HFF-Myc (cell line): ENCODE measurements at regions not wholly inside any gene's neighbourhood (a gene's known extent, or its start where the extent isn't known, plus 50 kb on each side); places are given as distances from the start of the nearest gene placed in this dataset.

Experiments used
- DNase-seq: peaks from one replicate; pipeline ENCODE4 v3.0.0-alpha.2; 2011; ENCODE audit warnings: low read depth; ENCODE audit errors: extremely low read depth
- H3K4me3 ChIP-seq: replicated peaks from 2 replicates; pipeline ENCODE4 v1.5.1; 2011; ENCODE audit warnings: low read depth, mild to moderate bottlenecking, control low read depth, low read length
- CTCF ChIP-seq: IDR thresholded peaks from 2 replicates; pipeline ENCODE4 v1.5.1; 2012; ENCODE audit warnings: mild to moderate bottlenecking, low read depth, low read length, control low read depth; ENCODE audit errors: missing control alignments

GRCh38 chr13:111482806-111483620 is 162.6 kb downstream of the TEX29 start:
- no peak overlapping the region for H3K4me3 ChIP-seq
- DNase-seq: no peak
- no peak for TF ChIP-seq CTCF

GRCh38 chr13:111483621-111483987 is 163.2 kb downstream of the TEX29 start:
- H3K4me3 ChIP-seq: no peak overlapping the region
- TF ChIP-seq CTCF: no peak
- no peak for DNase-seq

GRCh38 chr13:111484141-111484925 is 163.9 kb downstream of the TEX29 start:
- no peak overlapping the region for H3K4me3 ChIP-seq
- no peak for TF ChIP-seq CTCF
- no peak for DNase-seq

- no peak overlapping the region for H3K4me3 ChIP-seq
- no peak for TF ChIP-seq CTCF
- no peak for DNase-seq
Measured at GRCh38 chr13:111484959-111485358, 164.5 kb downstream of the TEX29 start.

GRCh38 chr13:111485491-111486250 is 165.2 kb downstream of the TEX29 start:
- DNase-seq: no peak
- no peak for TF ChIP-seq CTCF
- no peak overlapping the region for H3K4me3 ChIP-seq

- no peak overlapping the region for H3K4me3 ChIP-seq
- DNase-seq: no peak
- TF ChIP-seq CTCF: no peak
Measured at GRCh38 chr13:111486331-111486730, 165.9 kb downstream of the TEX29 start.
